WTC11 (cell line): ENCODE measurements at regions not wholly inside any gene's neighbourhood (a gene's known extent, or its start where the extent isn't known, plus 50 kb on each side); places are given as distances from the start of the nearest gene placed in this dataset.

Source experiments
- ATAC-seq: fragments of 200-7000 bp; cut with Tn5 transposase; 2 replicates; pipeline ENCODE4 v1.10.0; 2021; ENCODE audit warnings: mild to moderate bottlenecking, moderate library complexity
- CTCF ChIA-PET: fragments of 300-600 bp; sonication (Branson Sonifier 250); formaldehyde crosslinking; loops from one replicate; lab custom pipeline; 2021; ENCODE audit warnings: antibody characterized with exemption; lab: Charles Lee
- POLR2A ChIA-PET: fragments of 350-600 bp; sonication (Branson Sonifier 250); formaldehyde crosslinking; loops from one replicate; lab custom pipeline; 2021; ENCODE audit warnings: antibody characterized with exemption; lab: Charles Lee
- DNase-seq: peaks from one replicate; pipeline ENCODE4 v3.0.0; 2021; ENCODE audit warnings: low spot score
- H3K27ac Mint-ChIP-seq: 2 replicates; pipeline ENCODE4 v1.8.0; 2021; ENCODE audit warnings: mixed read lengths
- H3K27me3 Mint-ChIP-seq: 2 replicates; pipeline ENCODE4 v1.8.0; 2021; ENCODE audit warnings: low read depth, mild to moderate bottlenecking, moderate library complexity, mixed read lengths
- H3K36me3 Mint-ChIP-seq: 2 replicates; pipeline ENCODE4 v1.8.0; 2021; ENCODE audit warnings: mixed read lengths
- H3K4me1 Mint-ChIP-seq: 2 replicates; pipeline ENCODE4 v1.8.0; 2022; ENCODE audit warnings: mixed read lengths
- H3K4me3 Mint-ChIP-seq: 2 replicates; pipeline ENCODE4 v1.8.0; 2021; ENCODE audit warnings: mild to moderate bottlenecking, moderate library complexity, mixed read lengths
- H3K9me3 Mint-ChIP-seq: 2 replicates; pipeline ENCODE4 v1.8.0; 2021; ENCODE audit warnings: mixed read lengths
- CBFB ChIP-seq: sonication (generic); formaldehyde crosslinking; IDR thresholded peaks from 2 replicates; pipeline ENCODE4 v1.8.1; 2022; ENCODE audit warnings: mild to moderate bottlenecking, low read depth, missing genetic modification reagents
- FOXJ3 ChIP-seq: sonication (generic); formaldehyde crosslinking; IDR thresholded peaks from 2 replicates; pipeline ENCODE4 v1.9.0; 2021; ENCODE audit warnings: missing genetic modification reagents, mild to moderate bottlenecking, borderline replicate concordance
- GRHL2 ChIP-seq: fragments of 250-450 bp; sonication (Bioruptor Pico); IDR thresholded peaks from 2 replicates; pipeline ENCODE4 v1.8.0; 2022; ENCODE audit warnings: mild to moderate bottlenecking, moderate library complexity; ENCODE audit not compliant: insufficient replicate concordance, severe bottlenecking
- GTF2I ChIP-seq: fragments of 250-450 bp; sonication (Bioruptor Pico); conservative IDR thresholded peaks from 2 replicates; pipeline ENCODE4 v1.4.0; 2021; ENCODE audit warnings: mild to moderate bottlenecking
- JUN ChIP-seq: sonication (generic); formaldehyde crosslinking; IDR thresholded peaks from 2 replicates; pipeline ENCODE4 v1.8.0; 2023; ENCODE audit warnings: mild to moderate bottlenecking, missing genetic modification reagents
- NR3C1 ChIP-seq: sonication (generic); formaldehyde crosslinking; conservative IDR thresholded peaks from 2 replicates; pipeline ENCODE4 v1.8.1; 2023; ENCODE audit warnings: low read depth, mild to moderate bottlenecking, missing genetic modification reagents
- RORB ChIP-seq: fragments of 250-450 bp; sonication (Bioruptor Pico); IDR thresholded peaks from 2 replicates; pipeline ENCODE4 v1.9.0; 2021; ENCODE audit warnings: mild to moderate bottlenecking
- SMAD4 ChIP-seq: sonication (generic); formaldehyde crosslinking; IDR thresholded peaks from 2 replicates; pipeline ENCODE4 v1.8.0; 2022; ENCODE audit warnings: mild to moderate bottlenecking, missing genetic modification reagents
- SOX15 ChIP-seq: fragments of 250-450 bp; sonication (Bioruptor Pico); IDR thresholded peaks from 2 replicates; pipeline ENCODE4 v1.9.0; 2021; ENCODE audit warnings: mild to moderate bottlenecking
- SP1 ChIP-seq: sonication (generic); formaldehyde crosslinking; conservative IDR thresholded peaks from 2 replicates; pipeline ENCODE4 v1.8.1; 2022; ENCODE audit warnings: missing genetic modification reagents
- TEAD4 ChIP-seq: sonication (generic); formaldehyde crosslinking; IDR thresholded peaks from 2 replicates; pipeline ENCODE4 v1.8.0; 2022; ENCODE audit warnings: mild to moderate bottlenecking, missing genetic modification reagents
- TF ChIP-seq, protein P1 (sequence below): sonication (generic); formaldehyde crosslinking; IDR thresholded peaks from 2 replicates; pipeline ENCODE4 v1.8.0; 2022; ENCODE audit warnings: mild to moderate bottlenecking, missing genetic modification reagents
- TF ChIP-seq, protein P2 (sequence below): sonication (generic); formaldehyde crosslinking; IDR thresholded peaks from 2 replicates; pipeline ENCODE4 v1.8.1; 2022; ENCODE audit warnings: low read depth, mild to moderate bottlenecking, moderate library complexity, missing genetic modification reagents, borderline replicate concordance
- TF ChIP-seq, protein P3 (sequence below): fragments of 250-450 bp; sonication (Bioruptor Pico); IDR thresholded peaks from 2 replicates; pipeline ENCODE4 v1.9.0; 2021; ENCODE audit warnings: moderate library complexity, mild to moderate bottlenecking, inconsistent platforms, borderline replicate concordance
- TF ChIP-seq, protein P4 (sequence below): fragments of 250-450 bp; sonication (Bioruptor Pico); IDR thresholded peaks from 2 replicates; pipeline ENCODE4 v1.8.0; 2021; ENCODE audit warnings: mild to moderate bottlenecking
- TF ChIP-seq, protein P5 (sequence below): sonication (generic); formaldehyde crosslinking; IDR thresholded peaks from 2 replicates; pipeline ENCODE4 v1.8.0; 2023; ENCODE audit warnings: missing genetic modification reagents
- TF ChIP-seq, protein P6 (sequence below): fragments of 250-450 bp; sonication (Bioruptor Pico); IDR thresholded peaks from 2 replicates; pipeline ENCODE4 v2.1.2; 2022; ENCODE audit warnings: mild to moderate bottlenecking, moderate library complexity
- TF ChIP-seq, protein P7 (sequence below): sonication (generic); formaldehyde crosslinking; IDR thresholded peaks from 2 replicates; pipeline ENCODE4 v1.8.1; 2022; ENCODE audit warnings: missing genetic modification reagents, borderline replicate concordance

DNA sequence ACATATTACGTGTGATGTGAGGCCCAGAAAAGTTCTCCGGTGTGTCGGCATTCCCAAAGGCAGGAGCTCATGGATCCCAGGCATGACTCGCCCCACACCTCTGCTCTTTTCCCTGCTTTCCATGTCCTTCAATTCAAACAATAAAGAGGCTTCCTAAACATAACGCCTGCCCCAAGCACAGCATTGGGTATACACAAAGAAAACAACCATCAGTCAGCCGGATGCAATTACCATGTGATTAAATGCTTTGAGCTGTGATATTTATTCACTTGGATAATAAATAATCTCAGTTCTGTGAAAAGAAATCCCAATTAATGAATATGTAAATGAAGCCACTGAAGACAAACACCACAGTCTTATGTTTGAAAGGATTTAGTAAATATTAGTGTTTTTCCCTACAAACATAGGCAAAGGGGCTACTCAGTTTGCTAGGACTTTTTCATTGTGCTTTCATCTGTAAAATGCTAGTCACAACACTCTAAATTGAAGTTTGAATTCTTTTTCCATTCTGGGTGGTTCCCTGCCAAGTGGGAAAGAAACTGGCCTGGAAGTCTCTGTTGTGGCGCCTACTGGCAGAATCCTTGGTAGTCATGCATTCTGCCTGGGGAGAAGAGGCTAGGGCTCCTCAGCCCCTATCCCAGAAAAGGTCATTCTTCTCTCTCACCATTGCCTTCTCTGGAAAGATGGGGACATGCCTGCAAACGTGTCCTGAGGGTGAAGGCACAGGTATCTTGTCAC lies 144.7 kb downstream of the COL6A3 start:
- Mint-ChIP-seq H3K4me3 (no peak overlapping the region), H3K9me3 (no peaks in the 10 kb centered on the region), H3K27ac (no peak overlapping the region)
- CTCF ChIA-PET = interaction anchor here (0.9 to 3.8 kb wide), 3 partner anchors 11 to 141 kb away, joined by 4 to 20 read pairs (median 6); no protein-coding TSS in a partner anchor
- POLR2A ChIA-PET = no interaction called here
- no peak for DNase-seq
- TF ChIP-seq GTF2I (CRISPR knock-in tag) (no peak), GRHL2 (CRISPR knock-in tag) (no peak), RORB (no peak), TEAD4 (no peak)
- TF ChIP-seq, all 79 proteins: peak for 0
- ATAC-seq = no peak
- H3K36me3 Mint-ChIP-seq = no peaks in the 10 kb centered on the region
- H3K4me1 Mint-ChIP-seq = peaks cover 13% of the 10 kb centered on the region
- no peaks in the 10 kb centered on the region; the same call in 1 of the 2 replicates for H3K27me3 Mint-ChIP-seq

DNA sequence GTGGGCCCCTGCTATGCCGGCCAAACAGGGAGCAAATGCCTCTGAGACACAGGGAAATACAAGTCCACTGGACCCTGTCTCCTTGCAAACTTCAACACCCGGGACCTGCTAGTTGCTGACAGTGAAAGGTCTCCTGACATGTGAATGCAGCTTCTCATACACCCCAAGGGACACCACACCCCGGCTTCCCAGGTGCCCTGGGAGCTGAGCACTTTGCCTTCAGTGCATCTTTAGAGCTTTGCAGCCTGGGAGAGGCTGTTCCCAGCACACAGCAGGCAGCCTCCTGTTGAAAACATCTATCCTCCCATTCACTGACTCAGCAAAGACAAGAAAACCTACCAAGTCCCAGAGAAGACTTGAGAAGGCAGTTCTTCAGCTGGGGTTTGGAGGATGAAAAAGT lies 143.4 kb downstream of the COL6A3 start:
- DNase-seq (no peak), ATAC-seq (no peak)
- CTCF ChIA-PET = interaction anchor here (0.9 to 3.8 kb wide), 3 partner anchors 12 to 139 kb away, joined by 4 to 20 read pairs (median 8); no protein-coding TSS in a partner anchor
- no peaks in the 10 kb centered on the region for H3K36me3 Mint-ChIP-seq
- TF ChIP-seq SMAD4 (CRISPR knock-in tag) (no peak), GRHL2 (CRISPR knock-in tag) (no peak), SP1 (no peak), JUN (CRISPR knock-in tag) (no peak), CBFB (CRISPR knock-in tag) (no peak)
- TF ChIP-seq, protein P1, sequence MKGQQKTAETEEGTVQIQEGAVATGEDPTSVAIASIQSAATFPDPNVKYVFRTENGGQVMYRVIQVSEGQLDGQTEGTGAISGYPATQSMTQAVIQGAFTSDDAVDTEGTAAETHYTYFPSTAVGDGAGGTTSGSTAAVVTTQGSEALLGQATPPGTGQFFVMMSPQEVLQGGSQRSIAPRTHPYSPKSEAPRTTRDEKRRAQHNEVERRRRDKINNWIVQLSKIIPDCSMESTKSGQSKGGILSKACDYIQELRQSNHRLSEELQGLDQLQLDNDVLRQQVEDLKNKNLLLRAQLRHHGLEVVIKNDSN (CRISPR knock-in tag) = no peak
- TF ChIP-seq, protein P2, sequence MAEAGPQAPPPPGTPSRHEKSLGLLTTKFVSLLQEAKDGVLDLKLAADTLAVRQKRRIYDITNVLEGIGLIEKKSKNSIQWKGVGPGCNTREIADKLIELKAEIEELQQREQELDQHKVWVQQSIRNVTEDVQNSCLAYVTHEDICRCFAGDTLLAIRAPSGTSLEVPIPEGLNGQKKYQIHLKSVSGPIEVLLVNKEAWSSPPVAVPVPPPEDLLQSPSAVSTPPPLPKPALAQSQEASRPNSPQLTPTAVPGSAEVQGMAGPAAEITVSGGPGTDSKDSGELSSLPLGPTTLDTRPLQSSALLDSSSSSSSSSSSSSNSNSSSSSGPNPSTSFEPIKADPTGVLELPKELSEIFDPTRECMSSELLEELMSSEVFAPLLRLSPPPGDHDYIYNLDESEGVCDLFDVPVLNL (CRISPR knock-in tag) = no peak
- TF ChIP-seq, protein P3, sequence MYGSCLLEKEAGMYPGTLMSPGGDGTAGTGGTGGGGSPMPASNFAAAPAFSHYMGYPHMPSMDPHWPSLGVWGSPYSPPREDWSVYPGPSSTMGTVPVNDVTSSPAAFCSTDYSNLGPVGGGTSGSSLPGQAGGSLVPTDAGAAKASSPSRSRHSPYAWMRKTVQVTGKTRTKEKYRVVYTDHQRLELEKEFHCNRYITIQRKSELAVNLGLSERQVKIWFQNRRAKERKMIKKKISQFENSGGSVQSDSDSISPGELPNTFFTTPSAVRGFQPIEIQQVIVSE (CRISPR knock-in tag) = no peak
- TF ChIP-seq, protein P4, sequence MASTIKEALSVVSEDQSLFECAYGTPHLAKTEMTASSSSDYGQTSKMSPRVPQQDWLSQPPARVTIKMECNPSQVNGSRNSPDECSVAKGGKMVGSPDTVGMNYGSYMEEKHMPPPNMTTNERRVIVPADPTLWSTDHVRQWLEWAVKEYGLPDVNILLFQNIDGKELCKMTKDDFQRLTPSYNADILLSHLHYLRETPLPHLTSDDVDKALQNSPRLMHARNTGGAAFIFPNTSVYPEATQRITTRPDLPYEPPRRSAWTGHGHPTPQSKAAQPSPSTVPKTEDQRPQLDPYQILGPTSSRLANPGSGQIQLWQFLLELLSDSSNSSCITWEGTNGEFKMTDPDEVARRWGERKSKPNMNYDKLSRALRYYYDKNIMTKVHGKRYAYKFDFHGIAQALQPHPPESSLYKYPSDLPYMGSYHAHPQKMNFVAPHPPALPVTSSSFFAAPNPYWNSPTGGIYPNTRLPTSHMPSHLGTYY (CRISPR knock-in tag) = no peak
- TF ChIP-seq, all 79 proteins: peak for 0
- no peak overlapping the region for H3K4me3 Mint-ChIP-seq
- H3K27me3 Mint-ChIP-seq = no peaks in the 10 kb centered on the region; the same call in 1 of the 2 replicates
- POLR2A ChIA-PET = interaction anchor here (0.6 kb wide), 1 partner anchor 435 kb away, joined by 3 read pairs; no protein-coding TSS in a partner anchor
- H3K27ac Mint-ChIP-seq = no peak overlapping the region
- no peaks in the 10 kb centered on the region for H3K9me3 Mint-ChIP-seq
- H3K4me1 Mint-ChIP-seq = peaks cover 13% of the 10 kb centered on the region

DNA sequence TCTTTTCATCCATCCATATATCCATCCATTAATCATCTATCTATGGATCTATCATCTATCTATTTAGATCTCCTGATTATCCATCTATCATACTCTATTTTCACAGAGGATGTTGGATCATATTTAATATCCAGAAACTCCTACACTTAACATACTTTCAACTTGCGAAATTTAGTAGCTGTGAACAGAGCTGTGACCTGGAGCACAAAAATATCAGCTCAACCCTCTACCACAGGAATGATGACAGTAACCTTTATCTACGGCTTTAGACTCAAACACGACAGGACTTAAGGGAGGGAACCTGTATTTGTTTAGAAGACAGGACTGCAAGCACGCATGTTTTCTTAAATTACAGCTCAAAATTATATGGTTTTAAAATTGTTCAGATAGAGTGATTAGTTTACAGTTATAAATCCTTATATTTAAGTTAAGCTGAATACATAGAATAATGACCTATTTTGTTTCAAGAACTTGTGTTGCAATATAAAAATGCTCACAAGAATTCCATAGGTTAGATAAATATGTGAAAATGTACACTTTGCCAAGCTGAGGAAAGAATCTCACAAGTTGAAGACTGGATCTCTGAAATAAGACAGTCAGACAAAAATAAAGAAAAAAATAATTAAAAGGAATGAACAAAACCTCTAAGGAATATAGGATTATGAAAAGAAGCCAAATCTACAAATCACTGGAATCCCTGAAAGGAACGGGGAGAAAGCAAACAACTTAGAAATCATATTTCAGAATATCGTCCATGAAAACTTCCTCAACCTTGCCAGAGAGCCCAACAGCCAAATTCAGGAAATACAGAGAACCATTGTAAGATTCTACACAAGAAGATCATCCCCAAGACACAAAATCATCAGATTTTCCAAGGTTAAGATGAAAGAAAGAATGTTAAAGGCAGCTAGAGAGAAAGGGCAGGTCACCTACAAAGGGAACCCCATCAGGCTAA lies 142.0 kb downstream of the COL6A3 start:
- ChIA-PET CTCF (interaction anchor here (2.7 kb wide), 1 partner anchor 106 kb away, joined by 8 read pairs; no protein-coding TSS in a partner anchor), POLR2A (no interaction called here)
- ATAC-seq (no peak), DNase-seq (no peak)
- H3K4me1 Mint-ChIP-seq = peaks cover 13% of the 10 kb centered on the region
- no peak overlapping the region for H3K4me3 Mint-ChIP-seq
- no peaks in the 10 kb centered on the region; the same call in 1 of the 2 replicates for H3K27me3 Mint-ChIP-seq
- no peaks in the 10 kb centered on the region for H3K9me3 Mint-ChIP-seq
- H3K36me3 Mint-ChIP-seq = no peaks in the 10 kb centered on the region
- H3K27ac Mint-ChIP-seq = no peak overlapping the region
- TF ChIP-seq NR3C1 (CRISPR knock-in tag) (no peak), FOXJ3 (CRISPR knock-in tag) (no peak), SOX15 (CRISPR knock-in tag) (no peak), GRHL2 (CRISPR knock-in tag) (no peak)
- TF ChIP-seq, protein P5, sequence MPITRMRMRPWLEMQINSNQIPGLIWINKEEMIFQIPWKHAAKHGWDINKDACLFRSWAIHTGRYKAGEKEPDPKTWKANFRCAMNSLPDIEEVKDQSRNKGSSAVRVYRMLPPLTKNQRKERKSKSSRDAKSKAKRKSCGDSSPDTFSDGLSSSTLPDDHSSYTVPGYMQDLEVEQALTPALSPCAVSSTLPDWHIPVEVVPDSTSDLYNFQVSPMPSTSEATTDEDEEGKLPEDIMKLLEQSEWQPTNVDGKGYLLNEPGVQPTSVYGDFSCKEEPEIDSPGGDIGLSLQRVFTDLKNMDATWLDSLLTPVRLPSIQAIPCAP (CRISPR knock-in tag) = no peak
- TF ChIP-seq, protein P4 (CRISPR knock-in tag) = no peak
- TF ChIP-seq, protein P6, sequence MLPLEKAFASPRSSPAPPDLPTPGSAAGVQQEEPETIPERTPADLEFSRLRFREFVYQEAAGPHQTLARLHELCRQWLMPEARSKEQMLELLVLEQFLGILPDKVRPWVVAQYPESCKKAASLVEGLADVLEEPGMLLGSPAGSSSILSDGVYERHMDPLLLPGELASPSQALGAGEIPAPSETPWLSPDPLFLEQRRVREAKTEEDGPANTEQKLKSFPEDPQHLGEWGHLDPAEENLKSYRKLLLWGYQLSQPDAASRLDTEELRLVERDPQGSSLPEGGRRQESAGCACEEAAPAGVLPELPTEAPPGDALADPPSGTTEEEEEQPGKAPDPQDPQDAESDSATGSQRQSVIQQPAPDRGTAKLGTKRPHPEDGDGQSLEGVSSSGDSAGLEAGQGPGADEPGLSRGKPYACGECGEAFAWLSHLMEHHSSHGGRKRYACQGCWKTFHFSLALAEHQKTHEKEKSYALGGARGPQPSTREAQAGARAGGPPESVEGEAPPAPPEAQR (CRISPR knock-in tag) = no peak
- TF ChIP-seq, protein P7, sequence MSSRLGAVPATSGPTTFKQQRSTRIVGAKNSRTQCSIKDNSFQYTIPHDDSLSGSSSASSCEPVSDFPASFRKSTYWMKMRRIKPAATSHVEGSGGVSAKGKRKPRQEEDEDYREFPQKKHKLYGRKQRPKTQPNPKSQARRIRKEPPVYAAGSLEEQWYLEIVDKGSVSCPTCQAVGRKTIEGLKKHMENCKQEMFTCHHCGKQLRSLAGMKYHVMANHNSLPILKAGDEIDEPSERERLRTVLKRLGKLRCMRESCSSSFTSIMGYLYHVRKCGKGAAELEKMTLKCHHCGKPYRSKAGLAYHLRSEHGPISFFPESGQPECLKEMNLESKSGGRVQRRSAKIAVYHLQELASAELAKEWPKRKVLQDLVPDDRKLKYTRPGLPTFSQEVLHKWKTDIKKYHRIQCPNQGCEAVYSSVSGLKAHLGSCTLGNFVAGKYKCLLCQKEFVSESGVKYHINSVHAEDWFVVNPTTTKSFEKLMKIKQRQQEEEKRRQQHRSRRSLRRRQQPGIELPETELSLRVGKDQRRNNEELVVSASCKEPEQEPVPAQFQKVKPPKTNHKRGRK = no peak
